Tibial nerve (tissue), 4 donors: ENCODE measurements at regions not wholly inside any gene's neighbourhood (a gene's known extent, or its start where the extent isn't known, plus 50 kb on each side); places are given as distances from the start of the nearest gene placed in this dataset.
"Not testable (repeated sequence)": the region's sequence is repeated elsewhere in the genome, so short reads cannot be mapped to it uniquely, and the experiment has no call there.

Experiments
- CTCF ChIP-seq, 5 experiments: fragments of 200-600 bp in 3 of 5; fragments of 450-650 bp in 2 of 5; sonication (generic) in 3 of 5; IDR thresholded peaks; one replicate each; pipeline ENCODE4 v1.5.1; 2016 to 2019; ENCODE audit warnings: antibody characterized with exemption in 5 of 5, mild to moderate bottlenecking in 3 of 5, moderate library complexity in 2 of 5
- EP300 ChIP-seq, 2 donors: sonication (generic); formaldehyde crosslinking; IDR thresholded peaks; one replicate each; pipeline ENCODE4 v1.6.1; 2017; ENCODE audit warnings: antibody characterized with exemption in 2 of 2, mild to moderate bottlenecking in 1 of 2
- POLR2A ChIP-seq, 2 donors: fragments of 450-650 bp; IDR thresholded peaks; one replicate each; pipeline ENCODE4 v1.6.1; 2017; ENCODE audit warnings: antibody characterized with exemption in 2 of 2, mild to moderate bottlenecking in 2 of 2, moderate library complexity in 2 of 2

GRCh38 chr9:62843706-62844290 is 1654.0 kb downstream of the SPATA31A7 start:
- not testable (repeated sequence) for TF ChIP-seq CTCF, EP300, POLR2A (IDR thresholded peaks at IDR 0.05)
